HG02588 (cell line): ENCODE measurements at regions not wholly inside any gene's neighbourhood (a gene's known extent, or its start where the extent isn't known, plus 50 kb on each side); places are given as distances from the start of the nearest gene placed in this dataset.

Experiments used
- ATAC-seq: cut with Tn5 transposase; IDR thresholded peaks from one replicate; pipeline ENCODE4 v1.9.1; 2021; ENCODE audit warnings: mild to moderate bottlenecking, moderate library complexity; ENCODE audit not compliant: unreplicated experiment

- no peak for ATAC-seq
Observed at GRCh38 chr4:132991111-132991510, 158.0 kb upstream of the PCDH10 start.

GRCh38 chr4:132992686-132993085 lies 156.4 kb upstream of the PCDH10 start:
- no peak for ATAC-seq

- no peak for ATAC-seq
Observed at GRCh38 chr4:132998585-132999230, 150.4 kb upstream of the PCDH10 start.

GRCh38 chr4:133000012-133000411 lies 149.1 kb upstream of the PCDH10 start:
- ATAC-seq, result no peak

- ATAC-seq, result no peak
Observed at GRCh38 chr4:133003169-133003568, 145.9 kb upstream of the PCDH10 start.

GRCh38 chr4:133014473-133015135 lies 134.5 kb upstream of the PCDH10 start:
- ATAC-seq, result no peak

GRCh38 chr4:133045288-133045687 lies 103.8 kb upstream of the PCDH10 start:
- ATAC-seq, result no peak

- no peak for ATAC-seq
Observed at GRCh38 chr4:133046156-133046555, 102.9 kb upstream of the PCDH10 start.

GRCh38 chr4:133058701-133059100 lies 90.4 kb upstream of the PCDH10 start:
- no peak for ATAC-seq

GRCh38 chr4:133059117-133059516 lies 90.0 kb upstream of the PCDH10 start:
- no peak for ATAC-seq

- ATAC-seq, result no peak
Observed at GRCh38 chr4:133062851-133063250, 86.2 kb upstream of the PCDH10 start.

GRCh38 chr4:133068083-133068482 lies 81.0 kb upstream of the PCDH10 start:
- ATAC-seq, result no peak

- ATAC-seq, result no peak
Observed at GRCh38 chr4:133081246-133081645, 67.8 kb upstream of the PCDH10 start.

- ATAC-seq, result no peak
Observed at GRCh38 chr4:133084421-133084820, 64.7 kb upstream of the PCDH10 start.

GRCh38 chr4:133095591-133095990 lies 53.5 kb upstream of the PCDH10 start:
- ATAC-seq, result no peak

GRCh38 chr4:133096972-133097371 lies 52.1 kb upstream of the PCDH10 start:
- no peak for ATAC-seq
